ENCODE measurements at regions not wholly inside any gene's neighbourhood (a gene's known extent, or its start where the extent isn't known, plus 50 kb on each side); places are given as distances from the start of the nearest gene placed in this dataset.

GRCh38 chr9:4389755-4390154 lies 89.9 kb upstream of the GLIS3 start:
- ATAC-seq (no peak), DNase-seq (ENCODE audit: low spot score) (no peak)
- intact Hi-C loops (cut with DNase I) = no loop called here

DNA sequence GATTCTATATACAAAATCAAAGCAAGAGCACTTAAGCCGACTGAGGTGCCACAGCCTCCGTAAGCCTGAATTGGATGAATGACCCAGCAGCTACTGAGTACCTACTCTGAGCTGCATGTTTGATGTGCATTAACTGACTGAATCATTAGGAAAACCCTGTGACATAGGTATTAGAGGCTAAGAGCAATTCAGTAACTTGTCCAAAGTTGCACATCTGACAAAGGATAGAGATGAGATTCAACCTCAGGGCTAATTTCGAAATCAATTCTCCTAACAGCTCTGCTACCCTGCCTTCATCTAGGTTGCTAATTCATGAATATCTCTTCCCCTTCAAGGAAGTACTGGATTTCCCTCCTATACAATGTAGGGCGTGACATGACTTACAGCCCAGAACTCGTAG lies 89.1 kb upstream of the GLIS3 start:
- intact Hi-C loops (cut with DNase I) = no loop called here

DNA sequence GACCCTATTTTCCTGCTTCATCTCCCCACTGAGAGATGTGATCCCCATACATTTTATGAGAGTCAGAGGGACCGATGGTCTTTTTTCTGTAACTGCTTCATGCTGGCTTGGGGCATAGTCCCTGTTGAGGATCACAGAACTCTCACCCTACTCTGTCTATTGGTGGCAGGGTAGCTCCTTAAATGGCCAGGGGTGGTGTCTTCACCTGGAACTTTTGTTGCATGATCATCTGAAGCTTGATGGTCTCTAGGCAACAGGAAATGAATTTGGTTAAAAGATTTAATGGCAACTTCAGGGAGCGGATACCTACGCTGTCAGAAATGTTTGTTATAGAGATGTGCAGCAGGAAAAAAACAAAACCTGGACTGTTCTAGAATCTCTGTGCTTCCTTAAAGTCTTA lies 87.0 kb upstream of the GLIS3 start:
- DNase-seq (ENCODE audit: low spot score) (no peak), ATAC-seq (no peak)
- intact Hi-C loops (cut with DNase I) = no loop called here

More for the DNA sequence above, 89.1 kb upstream of the GLIS3 start:
- no peak for DNase-seq (ENCODE audit: low spot score)
- ATAC-seq = no peak

- no peak for DNase-seq (ENCODE audit: low spot score)
- intact Hi-C loops (cut with DNase I) = no loop called here
Observed at GRCh38 chr9:4384750-4385149, 84.9 kb upstream of the GLIS3 start.

DNA sequence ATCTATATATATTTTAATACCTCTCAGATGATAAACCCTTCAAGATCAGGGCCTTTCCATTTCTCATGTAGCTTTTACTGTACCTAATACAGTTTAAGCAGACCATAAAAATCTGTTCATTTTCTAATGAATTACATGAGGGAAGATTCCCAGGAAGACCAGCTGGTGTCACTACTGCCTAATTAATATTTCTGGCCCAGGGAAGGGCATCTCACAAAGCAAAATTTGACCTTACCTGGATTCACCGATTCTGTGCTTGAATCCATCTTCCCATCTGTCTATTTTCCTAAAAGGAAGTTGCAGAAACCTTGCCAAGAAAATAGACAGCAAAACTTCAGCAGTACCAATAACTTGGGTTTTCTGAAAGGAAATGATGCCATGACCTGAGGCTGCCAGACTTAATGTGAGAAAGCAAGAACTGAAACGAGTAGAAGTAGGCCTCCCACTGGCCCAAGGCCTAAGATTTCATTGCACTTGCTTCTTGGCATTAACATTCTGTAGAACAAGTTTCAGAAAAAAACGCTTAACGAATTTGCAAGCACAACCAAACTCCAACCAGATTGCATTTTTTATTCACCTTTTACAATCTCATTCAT lies 83.0 kb upstream of the GLIS3 start:
- DNase-seq (ENCODE audit: low spot score) = no peak
- no peak for ATAC-seq
- intact Hi-C loops (cut with DNase I) = no loop called here

More at GRCh38 chr9:4384750-4385149, 84.9 kb upstream of the GLIS3 start:
- no peak for ATAC-seq

- ATAC-seq (no peak), DNase-seq (ENCODE audit: low spot score) (no peak)
- intact Hi-C loops (cut with DNase I) = no loop called here
Observed at GRCh38 chr9:4381744-4382143, 81.9 kb upstream of the GLIS3 start.

- ATAC-seq = no peak
- no peak for DNase-seq (ENCODE audit: low spot score)
- intact Hi-C loops (cut with DNase I) = no loop called here
Observed at GRCh38 chr9:4380406-4380805, 80.5 kb upstream of the GLIS3 start.

DNA sequence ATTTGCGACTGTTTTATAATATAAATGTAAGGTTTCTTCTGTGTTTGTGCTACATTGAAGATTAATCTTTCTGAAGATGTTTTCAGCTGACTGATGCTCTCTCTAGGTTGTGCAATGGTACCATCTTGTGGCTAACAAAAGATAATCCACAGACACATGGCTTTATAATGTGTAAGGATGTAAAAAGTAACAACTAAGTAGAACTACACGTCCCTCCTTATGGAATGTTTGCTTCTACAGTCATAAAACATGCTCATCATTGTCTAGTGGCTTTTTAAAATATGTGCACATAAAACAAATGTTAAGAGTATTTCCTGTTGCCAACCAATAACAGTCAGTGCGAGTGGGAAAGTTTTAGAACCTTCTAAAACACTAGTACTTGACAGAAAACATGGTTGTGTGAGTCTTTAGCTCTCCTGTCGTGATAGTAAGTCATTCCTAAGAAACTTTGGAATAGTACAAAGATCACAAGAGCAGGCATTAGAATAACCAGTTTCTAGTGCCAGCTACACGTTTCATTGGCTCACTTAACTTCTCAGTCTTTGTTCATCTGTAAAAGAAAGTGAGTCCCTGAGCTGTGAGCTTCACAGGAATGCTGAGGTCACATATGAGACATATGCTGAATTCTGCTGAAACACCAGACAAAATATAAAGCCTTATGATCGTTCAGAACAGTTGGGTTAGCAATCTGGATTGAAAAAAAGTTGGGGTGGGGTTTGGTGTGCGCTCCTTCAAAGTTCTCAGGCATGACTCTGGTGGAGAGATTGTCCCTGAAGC lies 75.7 kb upstream of the GLIS3 start:
- ATAC-seq = peak; percentile 77
- DNase-seq (ENCODE audit: low spot score) = no peak
- intact Hi-C loops (cut with DNase I) = no loop called here

DNA sequence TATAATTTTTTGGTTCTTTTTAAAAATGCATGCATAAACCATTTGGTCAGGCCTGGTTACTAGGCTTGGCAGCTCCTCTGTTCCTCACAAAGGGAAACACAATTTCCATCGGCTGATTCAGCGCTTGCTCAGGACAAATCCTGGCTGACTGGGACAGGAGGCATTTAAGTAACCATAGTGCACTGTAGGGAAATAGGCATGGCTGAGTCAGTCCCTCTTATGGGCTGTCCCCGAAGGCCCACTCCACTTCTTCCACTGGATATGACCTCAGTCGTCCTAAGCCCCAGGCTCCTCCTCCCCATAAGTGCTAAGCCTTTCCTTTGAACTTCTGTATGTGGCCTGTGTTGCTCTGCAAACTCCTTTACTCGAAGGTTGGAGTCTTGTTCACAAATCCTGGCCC lies 71.2 kb upstream of the GLIS3 start:
- DNase-seq (ENCODE audit: low spot score) = no peak
- intact Hi-C loops (cut with DNase I) = no loop called here
- ATAC-seq = no peak

DNA sequence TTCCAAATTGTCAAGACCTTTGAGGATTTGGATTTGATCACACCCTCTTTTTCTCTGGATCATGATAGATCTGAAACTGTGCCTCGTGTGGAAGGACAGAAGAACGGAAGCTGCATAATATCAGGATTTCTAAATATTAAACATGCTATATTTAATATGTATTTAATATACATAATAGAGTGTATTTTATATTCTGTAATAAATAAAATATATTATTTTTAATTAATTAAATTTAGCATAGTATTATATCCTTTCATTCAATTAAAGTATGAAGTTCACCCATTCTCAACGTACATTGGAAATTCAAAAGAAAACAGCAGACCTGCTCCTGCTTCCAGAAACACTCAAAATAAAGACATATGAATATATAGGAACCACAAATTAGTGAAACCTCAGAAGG lies 70.6 kb upstream of the GLIS3 start:
- intact Hi-C loops (cut with DNase I) = no loop called here
- DNase-seq (ENCODE audit: low spot score) (no peak), ATAC-seq (no peak)

DNA sequence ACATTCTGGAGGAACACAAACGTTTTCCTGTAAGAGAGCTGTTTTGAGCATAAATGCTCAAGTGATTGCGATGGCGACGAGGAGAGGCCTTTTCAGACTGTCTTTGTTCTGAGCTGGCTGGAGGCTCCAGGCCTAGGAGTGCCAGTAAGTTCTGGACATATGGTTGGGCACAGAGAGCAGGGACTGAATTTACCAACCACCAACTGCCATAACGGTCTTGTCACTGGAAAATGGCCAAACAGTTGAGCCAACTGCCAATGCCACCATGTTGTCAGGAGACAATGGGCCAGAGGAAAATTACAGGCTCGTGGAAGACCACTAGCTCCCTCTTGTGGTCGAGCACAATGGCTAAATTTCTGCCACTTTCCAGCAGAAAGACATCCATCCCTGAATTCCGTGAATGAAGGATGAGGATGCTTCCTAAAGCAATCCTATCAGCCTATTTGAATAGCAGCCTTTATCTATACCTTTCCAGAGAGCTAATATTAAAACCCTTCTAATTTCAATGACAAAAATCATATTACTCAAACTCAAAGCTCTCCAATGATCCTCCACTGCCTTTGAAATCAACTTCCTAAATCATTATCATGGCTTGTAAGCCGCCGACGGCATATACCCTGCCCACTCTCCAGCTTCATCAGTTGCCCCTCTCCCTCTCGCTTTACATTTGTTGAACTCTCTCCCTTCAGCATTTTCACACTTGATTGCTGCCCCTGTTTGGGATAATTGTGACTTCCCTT lies 66.9 kb upstream of the GLIS3 start:
- intact Hi-C loops (cut with DNase I) = loop anchor here (10.0 kb wide), 1 partner anchor 52 kb away; no protein-coding TSS in a partner anchor
- no peak for ATAC-seq
- DNase-seq (ENCODE audit: low spot score) = peak; percentile 59

DNA sequence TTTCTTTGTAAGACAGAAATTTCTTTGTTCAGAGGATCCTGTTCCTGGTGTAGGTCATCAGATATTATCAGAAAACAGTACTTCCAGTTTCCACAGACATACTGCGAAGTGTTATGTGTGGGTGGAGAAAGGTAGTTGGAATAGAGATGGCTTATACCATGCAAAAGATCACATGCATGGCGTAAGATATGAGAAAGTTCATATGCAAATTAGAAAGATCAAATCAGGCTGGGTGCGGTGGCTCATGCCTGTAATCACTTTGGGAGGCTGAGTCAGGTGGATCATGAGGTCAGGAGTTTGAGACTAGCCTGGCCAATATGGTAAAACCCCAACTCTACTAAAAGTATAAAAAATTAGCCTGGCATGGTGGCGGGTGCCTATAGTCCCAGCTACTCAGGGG lies 65.2 kb upstream of the GLIS3 start:
- no peak for DNase-seq (ENCODE audit: low spot score)
- intact Hi-C loops (cut with DNase I) = loop anchor here (10.0 kb wide), 1 partner anchor 50 kb away; no protein-coding TSS in a partner anchor
- no peak for ATAC-seq

DNA sequence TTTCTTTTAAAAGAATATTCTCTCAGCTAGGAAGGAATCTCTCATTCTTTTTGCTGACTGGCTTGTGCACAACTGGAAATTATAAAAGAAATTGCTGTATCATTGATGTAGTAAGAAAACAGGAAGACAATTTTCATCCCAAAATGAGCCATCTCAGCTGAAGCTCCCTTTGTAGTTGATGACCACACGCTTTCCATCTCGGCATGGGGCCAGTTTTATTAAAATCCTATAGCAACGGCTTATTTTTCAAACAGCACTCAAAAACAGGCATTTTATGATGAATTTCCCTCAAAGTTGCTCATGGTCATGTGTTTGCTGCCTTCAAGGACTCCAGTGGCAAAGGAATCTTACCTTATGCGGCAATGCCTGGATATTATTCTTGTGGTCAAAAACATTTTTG lies 62.4 kb upstream of the GLIS3 start:
- ATAC-seq = no peak
- intact Hi-C loops (cut with DNase I) = loop anchor here (10.0 kb wide), 1 partner anchor 47 kb away; no protein-coding TSS in a partner anchor
- DNase-seq (ENCODE audit: low spot score) = no peak

- ATAC-seq (no peak), DNase-seq (ENCODE audit: low spot score) (no peak)
Observed at GRCh38 chr9:4359016-4359415, 59.1 kb upstream of the GLIS3 start.

DNA sequence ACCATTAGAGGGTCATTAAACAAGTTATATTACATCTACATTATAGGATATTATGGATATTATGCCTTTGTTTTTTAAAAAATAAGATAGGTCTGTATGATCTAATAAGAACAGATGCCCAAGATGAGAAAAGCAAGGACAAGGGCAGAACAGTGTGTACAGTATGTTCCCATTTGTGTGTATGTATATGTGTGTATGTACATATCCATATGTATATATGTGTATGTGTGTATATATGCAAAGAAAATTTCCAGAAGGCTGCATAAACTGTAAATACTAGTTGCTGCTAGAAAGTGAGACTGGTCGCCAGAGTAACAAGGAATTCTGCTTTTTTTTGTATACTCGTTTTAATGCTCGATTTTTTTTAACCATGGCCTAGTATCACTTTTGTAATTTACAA lies 58.1 kb upstream of the GLIS3 start:
- DNase-seq (ENCODE audit: low spot score) (no peak), ATAC-seq (no peak)
- intact Hi-C loops (cut with DNase I) = no loop called here

More at GRCh38 chr9:4359016-4359415, 59.1 kb upstream of the GLIS3 start:
- intact Hi-C loops (cut with DNase I) = no loop called here

- intact Hi-C loops (cut with DNase I) = no loop called here
Observed at GRCh38 chr9:4356306-4356705, 56.4 kb upstream of the GLIS3 start.

GRCh38 chr9:4353236-4353635 lies 53.4 kb upstream of the GLIS3 start:
- ATAC-seq = no peak
- intact Hi-C loops (cut with DNase I) = no loop called here
- DNase-seq (ENCODE audit: low spot score) = no peak

More at GRCh38 chr9:4356306-4356705, 56.4 kb upstream of the GLIS3 start:
- ATAC-seq (no peak), DNase-seq (ENCODE audit: low spot score) (no peak)

GRCh38 chr9:4349816-4350418 lies 50.0 kb upstream of the GLIS3 start:
- ATAC-seq (no peak), DNase-seq (ENCODE audit: low spot score) (no peak)
- intact Hi-C loops (cut with DNase I) = no loop called here

Data from sciatic nerve (tissue), 2 donors.